ENCODE measurements at regions not wholly inside any gene's neighbourhood (a gene's known extent, or its start where the extent isn't known, plus 50 kb on each side); places are given as distances from the start of the nearest gene placed in this dataset.

DNA sequence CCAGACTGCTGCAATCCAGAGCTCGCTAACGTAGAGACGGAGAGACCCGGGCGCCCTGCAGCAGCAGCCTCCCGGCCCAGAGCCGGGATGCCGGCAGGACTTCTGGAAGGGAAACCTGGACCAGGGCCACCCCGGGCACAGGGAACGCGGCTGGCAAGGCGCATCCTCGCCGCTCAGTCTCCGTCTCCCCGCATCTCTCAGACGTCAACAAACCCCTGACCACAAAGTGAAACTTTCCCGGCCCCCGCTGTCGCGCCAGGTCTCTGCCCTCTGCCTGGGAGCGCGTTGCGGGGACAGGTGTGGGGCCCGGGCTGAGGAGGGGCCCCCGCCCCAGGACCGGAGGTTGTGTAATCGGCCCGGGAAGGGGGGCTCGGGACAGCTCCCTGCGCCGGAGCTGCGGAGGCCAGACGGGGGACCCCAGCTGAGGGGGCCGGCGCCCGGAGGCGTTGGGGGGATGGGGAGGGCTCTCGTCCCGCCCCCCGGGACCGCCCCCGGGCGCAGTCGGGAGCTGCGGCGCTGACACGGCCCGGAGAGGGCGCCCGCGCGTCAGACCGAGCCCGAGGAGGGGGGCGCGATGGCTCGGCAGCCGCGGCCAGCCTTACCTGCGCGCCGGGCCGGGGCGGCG, 116.6 kb upstream of the HIVEP3 start:
- 0 out of 2 replicates have a peak, but pooled peaks have one; percentile 53 for TF ChIP-seq EGR1 (IDR thresholded peaks at IDR 0.05; ENCODE audit: low read depth)
- TF ChIP-seq POLR2A (IDR thresholded peaks at IDR 0.05; ENCODE audit: borderline replicate concordance, extremely low read depth, insufficient read depth, insufficient read length), result no peak
